ENCODE measurements at regions not wholly inside any gene's neighbourhood (a gene's known extent, or its start where the extent isn't known, plus 50 kb on each side); places are given as distances from the start of the nearest gene placed in this dataset.

GRCh38 chr5:105529851-105530250 is 1967.3 kb upstream of the NUDT12 start:
- H3K9me3 ChIP-seq (ENCODE audit: low read length) = no peaks in the 10 kb centered on the region
- H3K4me3 ChIP-seq (ENCODE audit: low read depth, low read length, poor library complexity, severe bottlenecking) = no peak overlapping the region
- no peaks in the 10 kb centered on the region for H3K9me2 ChIP-seq (ENCODE audit: low read depth, low read length)
- no peak overlapping the region for H2AFZ ChIP-seq (ENCODE audit: low read length)
- no peaks in the 10 kb centered on the region for H3K79me2 ChIP-seq (ENCODE audit: insufficient read depth, low read length)
- no peaks in the 10 kb centered on the region for H3K4me1 ChIP-seq (ENCODE audit: insufficient read depth, low read length, severe bottlenecking)
- no peaks in the 10 kb centered on the region for H3K36me3 ChIP-seq (ENCODE audit: insufficient read depth, low read length)
- no peak overlapping the region for H3K9ac ChIP-seq (ENCODE audit: low read length)
- no peak overlapping the region for H3K27ac ChIP-seq (ENCODE audit: low read depth, low read length, poor library complexity, severe bottlenecking)
- TF ChIP-seq EZH2 (IDR thresholded peaks at IDR 0.05; ENCODE audit: borderline replicate concordance, low read length) = no peak
- TF ChIP-seq, protein P1, sequence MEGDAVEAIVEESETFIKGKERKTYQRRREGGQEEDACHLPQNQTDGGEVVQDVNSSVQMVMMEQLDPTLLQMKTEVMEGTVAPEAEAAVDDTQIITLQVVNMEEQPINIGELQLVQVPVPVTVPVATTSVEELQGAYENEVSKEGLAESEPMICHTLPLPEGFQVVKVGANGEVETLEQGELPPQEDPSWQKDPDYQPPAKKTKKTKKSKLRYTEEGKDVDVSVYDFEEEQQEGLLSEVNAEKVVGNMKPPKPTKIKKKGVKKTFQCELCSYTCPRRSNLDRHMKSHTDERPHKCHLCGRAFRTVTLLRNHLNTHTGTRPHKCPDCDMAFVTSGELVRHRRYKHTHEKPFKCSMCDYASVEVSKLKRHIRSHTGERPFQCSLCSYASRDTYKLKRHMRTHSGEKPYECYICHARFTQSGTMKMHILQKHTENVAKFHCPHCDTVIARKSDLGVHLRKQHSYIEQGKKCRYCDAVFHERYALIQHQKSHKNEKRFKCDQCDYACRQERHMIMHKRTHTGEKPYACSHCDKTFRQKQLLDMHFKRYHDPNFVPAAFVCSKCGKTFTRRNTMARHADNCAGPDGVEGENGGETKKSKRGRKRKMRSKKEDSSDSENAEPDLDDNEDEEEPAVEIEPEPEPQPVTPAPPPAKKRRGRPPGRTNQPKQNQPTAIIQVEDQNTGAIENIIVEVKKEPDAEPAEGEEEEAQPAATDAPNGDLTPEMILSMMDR (IDR thresholded peaks at IDR 0.05; ENCODE audit: low read length) = no peak
- H3K4me2 ChIP-seq (ENCODE audit: low read length) = no peak overlapping the region
- H3K27me3 ChIP-seq (ENCODE audit: insufficient read depth, low read length) = no peaks in the 10 kb centered on the region
- no peaks in the 10 kb centered on the region for H3F3A ChIP-seq (ENCODE audit: insufficient read depth, low read length)
- no peaks in the 10 kb centered on the region for H4K20me1 ChIP-seq (ENCODE audit: insufficient read depth, low read length)

DNA sequence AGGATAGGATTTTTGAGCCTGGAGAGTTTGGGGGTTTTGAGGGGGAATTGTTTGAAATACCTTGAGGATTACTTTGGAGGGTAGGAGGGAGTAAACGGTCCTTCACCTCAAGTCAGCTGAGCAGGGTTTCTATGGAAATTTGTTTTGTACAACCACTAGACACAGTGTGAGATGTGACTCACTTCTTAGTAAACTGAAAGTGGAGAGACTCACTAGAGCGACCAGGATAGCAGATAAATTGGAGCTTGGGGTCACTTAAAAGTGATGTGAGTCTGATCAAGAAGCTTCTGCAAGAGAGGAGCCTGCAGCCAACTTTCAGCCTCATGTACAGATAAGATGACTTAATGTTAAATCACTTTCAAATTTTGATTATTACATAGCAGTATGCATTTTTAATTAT is 1945.9 kb upstream of the NUDT12 start:
- Histone ChIP-seq H4K20me1 (ENCODE audit: insufficient read depth, low read length) (no peaks in the 10 kb centered on the region), H3F3A (ENCODE audit: insufficient read depth, low read length) (no peaks in the 10 kb centered on the region), H3K36me3 (ENCODE audit: insufficient read depth, low read length) (no peaks in the 10 kb centered on the region), H3K9ac (ENCODE audit: low read length) (no peak overlapping the region), H3K9me2 (ENCODE audit: low read depth, low read length) (no peaks in the 10 kb centered on the region), H3K4me1 (ENCODE audit: insufficient read depth, low read length, severe bottlenecking) (no peaks in the 10 kb centered on the region), H3K4me3 (ENCODE audit: low read depth, low read length, poor library complexity, severe bottlenecking) (no peak overlapping the region), H3K9me3 (ENCODE audit: low read length) (no peaks in the 10 kb centered on the region), H3K79me2 (ENCODE audit: insufficient read depth, low read length) (no peaks in the 10 kb centered on the region), H3K4me2 (ENCODE audit: low read length) (no peak overlapping the region), H3K27ac (ENCODE audit: low read depth, low read length, poor library complexity, severe bottlenecking) (no peak overlapping the region), H2AFZ (ENCODE audit: low read length) (no peak overlapping the region), H3K27me3 (ENCODE audit: insufficient read depth, low read length) (no peaks in the 10 kb centered on the region)
- TF ChIP-seq, protein P1 (IDR thresholded peaks at IDR 0.05; ENCODE audit: low read length) = no peak
- no peak for TF ChIP-seq EZH2 (IDR thresholded peaks at IDR 0.05; ENCODE audit: borderline replicate concordance, low read length)

DNA sequence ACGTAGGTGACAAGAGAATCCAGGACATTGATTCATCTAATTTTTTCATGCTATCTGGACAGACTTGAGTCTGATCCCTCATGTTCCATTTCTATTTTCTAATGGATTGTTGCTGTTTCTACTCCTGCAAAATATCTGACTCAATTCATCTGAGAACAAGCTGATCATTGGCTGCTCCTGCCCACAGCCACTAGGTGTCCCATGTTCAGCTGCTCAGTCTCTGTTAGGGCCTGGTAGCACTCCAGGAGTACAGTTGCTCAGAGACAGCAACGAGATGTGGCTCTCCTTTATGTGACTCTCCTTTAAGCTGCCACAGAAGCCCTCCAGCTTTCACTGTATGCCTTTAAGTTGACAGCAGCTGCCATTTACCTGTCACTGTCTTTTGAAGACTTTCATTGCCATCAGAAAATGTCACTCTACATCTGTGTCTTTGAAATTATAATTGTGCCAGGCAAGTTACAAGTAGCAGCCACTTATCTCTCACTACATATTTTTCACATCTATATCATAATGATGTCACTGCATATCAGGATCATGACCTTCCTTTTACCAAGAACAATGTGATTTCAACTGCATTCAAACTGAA is 1944.2 kb upstream of the NUDT12 start:
- Histone ChIP-seq H3K27ac (ENCODE audit: low read depth, low read length, poor library complexity, severe bottlenecking) (no peak overlapping the region), H3K9me3 (ENCODE audit: low read length) (no peaks in the 10 kb centered on the region), H3F3A (ENCODE audit: insufficient read depth, low read length) (no peaks in the 10 kb centered on the region), H3K4me2 (ENCODE audit: low read length) (no peak overlapping the region), H3K4me1 (ENCODE audit: insufficient read depth, low read length, severe bottlenecking) (no peaks in the 10 kb centered on the region), H3K27me3 (ENCODE audit: insufficient read depth, low read length) (no peaks in the 10 kb centered on the region), H3K36me3 (ENCODE audit: insufficient read depth, low read length) (no peaks in the 10 kb centered on the region), H3K9ac (ENCODE audit: low read length) (no peak overlapping the region), H2AFZ (ENCODE audit: low read length) (no peak overlapping the region), H4K20me1 (ENCODE audit: insufficient read depth, low read length) (no peaks in the 10 kb centered on the region), H3K9me2 (ENCODE audit: low read depth, low read length) (no peaks in the 10 kb centered on the region), H3K4me3 (ENCODE audit: low read depth, low read length, poor library complexity, severe bottlenecking) (no peak overlapping the region), H3K79me2 (ENCODE audit: insufficient read depth, low read length) (no peaks in the 10 kb centered on the region)
- TF ChIP-seq, protein P1 (IDR thresholded peaks at IDR 0.05; ENCODE audit: low read length) = peak; percentile 50
- no peak for TF ChIP-seq EZH2 (IDR thresholded peaks at IDR 0.05; ENCODE audit: borderline replicate concordance, low read length)
